ENCODE measurements at regions not wholly inside any gene's neighbourhood (a gene's known extent, or its start where the extent isn't known, plus 50 kb on each side); places are given as distances from the start of the nearest gene placed in this dataset.

DNA sequence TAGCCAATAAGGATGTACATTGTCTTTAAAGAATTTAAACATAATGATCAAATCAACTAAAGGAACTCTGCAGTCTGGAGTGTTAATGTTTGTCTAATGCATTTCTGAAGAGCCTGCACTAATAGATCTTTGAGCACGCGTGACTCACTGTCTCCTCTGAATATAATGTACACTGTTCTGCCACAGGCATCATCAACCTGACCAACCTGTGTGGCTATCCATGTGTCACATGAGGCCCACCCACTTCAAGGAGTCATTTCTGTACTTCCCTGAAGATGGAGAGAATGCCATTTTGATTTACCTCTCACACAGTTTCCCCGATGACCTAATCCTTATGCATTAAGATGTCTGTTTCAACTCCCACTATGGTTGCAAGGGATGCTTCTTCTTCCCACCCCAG is 434.0 kb upstream of the SPHKAP start:
- Histone ChIP-seq H3K4me3 (ENCODE audit: low read length, poor library complexity, severe bottlenecking) (no peak overlapping the region), H3K9ac (ENCODE audit: low read depth, low read length, poor library complexity, severe bottlenecking) (no peak overlapping the region), H3K4me1 (ENCODE audit: insufficient read depth, low read length, poor library complexity, severe bottlenecking) (no peaks in the 10 kb centered on the region), H3K79me2 (ENCODE audit: insufficient read depth, low read length) (no peaks in the 10 kb centered on the region), H3K9me2 (replicated peaks; ENCODE audit: low read depth, low read length) (no peaks in the 10 kb centered on the region), H2AFZ (ENCODE audit: low read length) (no peak overlapping the region), H3K9me3 (ENCODE audit: insufficient read depth, low read depth, low read length) (no peaks in the 10 kb centered on the region), H3F3A (ENCODE audit: low read depth) (no peaks in the 10 kb centered on the region), H4K20me1 (ENCODE audit: insufficient read depth, low read length, poor library complexity, severe bottlenecking) (no peaks in the 10 kb centered on the region), H3K36me3 (ENCODE audit: insufficient read depth, low read length) (no peaks in the 10 kb centered on the region), H3K4me2 (ENCODE audit: low read depth, low read length, poor library complexity, severe bottlenecking) (no peak overlapping the region), H3K27me3 (ENCODE audit: insufficient read depth, low read length, poor library complexity, severe bottlenecking) (no peaks in the 10 kb centered on the region)
- TF ChIP-seq EZH2phosphoT487 (IDR thresholded peaks at IDR 0.05; ENCODE audit: borderline replicate concordance) = no peak
- TF ChIP-seq, protein P1, sequence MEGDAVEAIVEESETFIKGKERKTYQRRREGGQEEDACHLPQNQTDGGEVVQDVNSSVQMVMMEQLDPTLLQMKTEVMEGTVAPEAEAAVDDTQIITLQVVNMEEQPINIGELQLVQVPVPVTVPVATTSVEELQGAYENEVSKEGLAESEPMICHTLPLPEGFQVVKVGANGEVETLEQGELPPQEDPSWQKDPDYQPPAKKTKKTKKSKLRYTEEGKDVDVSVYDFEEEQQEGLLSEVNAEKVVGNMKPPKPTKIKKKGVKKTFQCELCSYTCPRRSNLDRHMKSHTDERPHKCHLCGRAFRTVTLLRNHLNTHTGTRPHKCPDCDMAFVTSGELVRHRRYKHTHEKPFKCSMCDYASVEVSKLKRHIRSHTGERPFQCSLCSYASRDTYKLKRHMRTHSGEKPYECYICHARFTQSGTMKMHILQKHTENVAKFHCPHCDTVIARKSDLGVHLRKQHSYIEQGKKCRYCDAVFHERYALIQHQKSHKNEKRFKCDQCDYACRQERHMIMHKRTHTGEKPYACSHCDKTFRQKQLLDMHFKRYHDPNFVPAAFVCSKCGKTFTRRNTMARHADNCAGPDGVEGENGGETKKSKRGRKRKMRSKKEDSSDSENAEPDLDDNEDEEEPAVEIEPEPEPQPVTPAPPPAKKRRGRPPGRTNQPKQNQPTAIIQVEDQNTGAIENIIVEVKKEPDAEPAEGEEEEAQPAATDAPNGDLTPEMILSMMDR (conservative IDR thresholded peaks at IDR 0.05; ENCODE audit: low read length) = no peak

DNA sequence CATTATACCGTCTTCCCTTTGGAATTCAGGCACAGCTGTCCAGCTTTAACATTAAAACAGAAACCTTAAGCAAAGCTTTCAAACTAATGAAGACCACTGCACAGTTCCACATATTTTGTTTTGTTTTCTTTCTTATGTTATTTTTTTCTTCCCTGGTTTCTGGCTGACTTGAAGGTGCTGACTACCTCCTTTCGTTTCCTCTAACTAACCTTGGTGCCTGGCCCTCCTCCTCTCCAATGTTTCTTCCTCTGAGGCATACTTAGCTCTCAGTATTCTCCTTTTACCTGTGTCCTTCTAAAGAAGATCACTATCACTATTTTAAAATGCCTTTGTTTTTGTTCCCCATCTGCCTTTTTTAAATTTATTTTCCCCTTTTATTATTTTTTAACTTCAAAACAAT is 433.3 kb upstream of the SPHKAP start:
- H2AFZ ChIP-seq (ENCODE audit: low read length) = no peak overlapping the region
- H3K9me3 ChIP-seq (ENCODE audit: insufficient read depth, low read depth, low read length) = no peaks in the 10 kb centered on the region
- no peaks in the 10 kb centered on the region for H3F3A ChIP-seq (ENCODE audit: low read depth)
- H3K4me1 ChIP-seq (ENCODE audit: insufficient read depth, low read length, poor library complexity, severe bottlenecking) = no peaks in the 10 kb centered on the region
- H3K4me2 ChIP-seq (ENCODE audit: low read depth, low read length, poor library complexity, severe bottlenecking) = no peak overlapping the region
- H3K4me3 ChIP-seq (ENCODE audit: low read length, poor library complexity, severe bottlenecking) = no peak overlapping the region
- no peak overlapping the region for H3K9ac ChIP-seq (ENCODE audit: low read depth, low read length, poor library complexity, severe bottlenecking)
- no peaks in the 10 kb centered on the region for H4K20me1 ChIP-seq (ENCODE audit: insufficient read depth, low read length, poor library complexity, severe bottlenecking)
- H3K79me2 ChIP-seq (ENCODE audit: insufficient read depth, low read length) = no peaks in the 10 kb centered on the region
- H3K27me3 ChIP-seq (ENCODE audit: insufficient read depth, low read length, poor library complexity, severe bottlenecking) = no peaks in the 10 kb centered on the region
- no peak for TF ChIP-seq EZH2phosphoT487 (IDR thresholded peaks at IDR 0.05; ENCODE audit: borderline replicate concordance)
- TF ChIP-seq, protein P1 (conservative IDR thresholded peaks at IDR 0.05; ENCODE audit: low read length) = no peak
- no peaks in the 10 kb centered on the region for H3K36me3 ChIP-seq (ENCODE audit: insufficient read depth, low read length)
- no peaks in the 10 kb centered on the region for H3K9me2 ChIP-seq (replicated peaks; ENCODE audit: low read depth, low read length)

DNA sequence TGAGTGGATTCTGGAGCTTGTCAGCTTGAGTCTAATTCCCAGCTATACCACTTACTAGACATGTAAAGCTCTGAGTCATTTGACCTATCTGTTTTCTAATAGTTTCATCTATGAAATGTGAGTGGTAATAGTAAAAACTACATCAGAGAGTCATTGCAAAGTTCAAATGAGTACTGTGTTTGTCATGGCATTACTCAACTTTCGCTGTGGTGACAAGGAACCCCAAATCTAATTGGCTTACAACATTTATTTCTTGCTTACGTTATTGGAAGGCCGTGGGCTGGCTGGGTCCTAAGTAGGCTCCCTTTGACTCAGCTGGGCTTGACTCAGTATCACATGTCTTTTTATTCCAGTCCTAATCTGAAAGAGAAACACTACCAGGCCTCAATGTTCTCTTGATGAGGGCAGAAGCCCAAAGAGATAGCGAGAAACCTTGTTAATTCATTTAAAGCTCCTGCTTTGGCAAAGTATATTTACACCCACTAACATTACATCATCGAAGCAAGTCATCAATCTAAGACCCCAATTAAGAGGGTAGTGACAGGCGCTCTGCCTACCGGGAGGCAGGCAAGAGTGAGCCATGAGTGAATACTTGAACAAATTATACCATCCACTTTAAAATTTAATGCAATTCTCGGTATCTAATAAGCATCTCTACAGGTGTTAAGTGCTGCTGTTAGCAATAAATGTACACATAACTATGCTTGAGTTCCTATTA is 431.8 kb upstream of the SPHKAP start:
- Histone ChIP-seq H3F3A (ENCODE audit: low read depth) (no peaks in the 10 kb centered on the region), H3K9ac (ENCODE audit: low read depth, low read length, poor library complexity, severe bottlenecking) (no peak overlapping the region), H2AFZ (ENCODE audit: low read length) (no peak overlapping the region)

More for the DNA sequence above, 431.8 kb upstream of the SPHKAP start:
- TF ChIP-seq, protein P1 (conservative IDR thresholded peaks at IDR 0.05; ENCODE audit: low read length) = no peak
- TF ChIP-seq EZH2phosphoT487 (IDR thresholded peaks at IDR 0.05; ENCODE audit: borderline replicate concordance) = no peak
- H3K9me3 ChIP-seq (ENCODE audit: insufficient read depth, low read depth, low read length) = no peaks in the 10 kb centered on the region
- no peak overlapping the region for H3K4me3 ChIP-seq (ENCODE audit: low read length, poor library complexity, severe bottlenecking)
- no peaks in the 10 kb centered on the region for H3K36me3 ChIP-seq (ENCODE audit: insufficient read depth, low read length)
- no peaks in the 10 kb centered on the region for H4K20me1 ChIP-seq (ENCODE audit: insufficient read depth, low read length, poor library complexity, severe bottlenecking)
- no peaks in the 10 kb centered on the region for H3K9me2 ChIP-seq (replicated peaks; ENCODE audit: low read depth, low read length)
- no peaks in the 10 kb centered on the region for H3K4me1 ChIP-seq (ENCODE audit: insufficient read depth, low read length, poor library complexity, severe bottlenecking)
- H3K27me3 ChIP-seq (ENCODE audit: insufficient read depth, low read length, poor library complexity, severe bottlenecking) = no peaks in the 10 kb centered on the region
- no peak overlapping the region for H3K4me2 ChIP-seq (ENCODE audit: low read depth, low read length, poor library complexity, severe bottlenecking)
- H3K79me2 ChIP-seq (ENCODE audit: insufficient read depth, low read length) = no peaks in the 10 kb centered on the region

Measured in Loucy (cell line).